HK-2 (cell line): ENCODE measurements at regions not wholly inside any gene's neighbourhood (a gene's known extent, or its start where the extent isn't known, plus 50 kb on each side); places are given as distances from the start of the nearest gene placed in this dataset.

ENCODE experiments used
- DNase-seq: peaks from one replicate; pipeline ENCODE4 v3.0.0-alpha.2; 2018; ENCODE audit not compliant: unreplicated experiment

DNA sequence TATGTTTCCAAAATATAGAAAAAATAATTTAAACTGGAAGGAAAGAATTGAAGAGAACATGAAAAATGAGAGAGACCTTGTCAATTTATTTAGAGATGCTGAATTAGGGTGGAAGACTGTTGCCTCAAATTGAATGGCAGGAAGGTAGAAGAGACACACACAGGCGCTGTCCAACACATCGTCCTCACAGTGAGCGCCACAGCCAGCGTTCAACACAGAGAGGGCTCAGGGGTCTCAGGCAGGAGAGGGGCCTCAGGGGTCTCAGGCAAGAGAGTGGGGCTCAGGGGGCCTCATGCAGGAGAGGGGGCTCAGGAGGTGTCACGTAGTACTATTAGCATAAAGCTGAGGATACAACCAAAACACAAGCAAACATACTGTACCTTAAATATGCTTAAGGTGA is 65.7 kb downstream of the TMEM18 start:
- DNase-seq: no peak

DNA sequence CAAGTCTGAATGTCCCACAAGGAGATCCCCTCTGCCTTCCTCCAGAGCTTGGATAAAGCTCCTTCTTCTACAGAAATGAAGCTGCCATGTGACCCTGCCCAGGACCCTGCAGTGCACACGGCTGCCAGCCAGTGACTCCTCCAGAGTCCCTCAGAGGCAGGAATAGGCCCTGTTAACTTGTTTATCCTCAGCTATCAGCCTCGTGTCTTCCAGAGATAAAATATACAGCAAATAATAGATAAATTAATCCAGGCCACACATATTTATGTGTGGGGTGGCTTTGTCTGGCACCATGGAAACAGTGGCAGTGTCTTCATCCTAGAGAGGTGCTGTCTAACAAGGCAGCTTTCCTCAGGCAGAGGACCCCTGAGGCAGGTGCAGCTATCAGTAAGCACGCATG is 66.7 kb downstream of the TMEM18 start:
- DNase-seq: no peak

- no peak for DNase-seq
Measured at GRCh38 chr2:609881-610280, 67.3 kb downstream of the TMEM18 start.

DNA sequence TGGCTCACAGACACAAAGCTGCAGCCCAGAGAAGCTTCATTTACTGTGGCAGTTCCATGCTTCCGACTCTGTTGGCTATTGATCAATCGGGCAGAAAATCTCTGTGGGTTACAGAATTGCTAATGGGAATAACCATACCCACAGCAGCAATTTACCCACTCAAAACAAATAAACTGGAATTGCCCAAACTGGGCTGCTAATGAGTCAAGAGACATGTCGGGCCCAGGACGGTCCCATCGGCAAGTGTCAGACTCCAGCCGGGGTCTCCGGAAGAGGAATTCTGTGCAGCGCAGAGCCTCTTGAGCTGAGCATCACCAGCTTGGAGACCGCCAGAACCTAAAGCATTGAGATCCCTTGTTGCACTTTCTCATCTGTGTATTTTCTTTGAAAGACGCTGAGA is 67.8 kb downstream of the TMEM18 start:
- no peak for DNase-seq

GRCh38 chr2:608711-609110 is 68.5 kb downstream of the TMEM18 start:
- no peak for DNase-seq

- DNase-seq: no peak
Measured at GRCh38 chr2:608297-608696, 68.9 kb downstream of the TMEM18 start.

- DNase-seq: no peak
Measured at GRCh38 chr2:607709-608108, 69.5 kb downstream of the TMEM18 start.

GRCh38 chr2:607172-607571 is 70.0 kb downstream of the TMEM18 start:
- no peak for DNase-seq

- DNase-seq: no peak
Measured at GRCh38 chr2:605674-606608, 71.3 kb downstream of the TMEM18 start.

- DNase-seq: no peak
Measured at GRCh38 chr2:604854-605524, 72.2 kb downstream of the TMEM18 start.

GRCh38 chr2:604385-604784 is 72.8 kb downstream of the TMEM18 start:
- no peak for DNase-seq

GRCh38 chr2:603869-604268 is 73.3 kb downstream of the TMEM18 start:
- DNase-seq: no peak

DNA sequence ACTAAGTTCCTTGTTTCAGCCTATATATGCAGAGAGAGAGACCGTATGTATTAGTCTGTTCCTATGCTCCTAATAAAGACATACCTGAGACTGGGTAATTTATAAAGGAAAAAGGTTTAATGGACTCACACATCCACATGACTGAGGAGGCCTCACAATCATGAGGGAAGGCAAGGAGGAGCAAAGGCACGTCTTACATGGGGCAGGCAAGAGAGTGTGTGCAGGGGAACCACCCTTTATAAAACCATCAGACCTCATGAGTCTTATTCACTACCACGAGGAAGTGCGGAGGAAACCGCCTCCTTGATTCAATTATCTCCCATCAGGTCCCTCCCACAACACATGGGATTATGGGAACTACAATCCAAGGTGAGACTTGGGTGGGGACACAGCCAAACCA is 73.8 kb downstream of the TMEM18 start:
- DNase-seq: no peak

DNA sequence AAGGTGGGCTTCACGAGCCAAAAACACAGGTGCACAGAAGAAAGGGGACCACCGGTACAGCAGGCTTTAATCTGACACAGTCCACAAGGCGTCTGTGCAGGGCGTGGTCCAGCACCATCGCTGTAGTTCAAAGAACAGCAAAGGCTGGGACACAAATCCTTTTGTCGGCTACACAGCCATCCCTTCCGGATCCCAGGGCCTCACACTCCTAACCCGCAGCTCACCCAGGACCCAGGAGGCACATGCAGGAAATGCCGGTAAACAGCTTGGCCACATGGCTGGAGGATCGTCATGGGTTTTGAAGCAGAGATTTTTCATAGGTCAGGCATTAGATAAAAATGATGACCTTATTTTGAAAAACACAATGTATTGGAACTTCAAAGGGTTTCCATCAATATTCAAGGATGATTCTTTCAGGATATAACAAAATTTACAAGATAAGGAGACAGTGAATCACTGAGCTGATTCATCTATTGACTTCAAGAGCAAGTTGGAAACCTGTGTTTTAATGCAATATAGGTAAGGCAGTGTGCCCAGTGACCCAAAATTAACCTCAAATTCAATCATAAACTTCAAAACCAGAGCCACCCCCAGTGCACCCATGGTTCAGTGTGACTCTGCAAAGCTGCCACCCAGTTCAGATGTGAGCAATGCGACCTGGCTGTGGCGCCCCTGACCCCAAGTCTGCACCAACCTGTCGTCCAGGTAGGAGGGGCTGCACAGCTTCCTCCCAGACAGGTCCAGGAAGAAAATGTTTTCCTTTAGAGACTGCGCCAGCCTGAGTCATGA is 74.4 kb downstream of the TMEM18 start:
- no peak for DNase-seq

GRCh38 chr2:601806-602455 is 75.3 kb downstream of the TMEM18 start:
- DNase-seq: no peak

DNA sequence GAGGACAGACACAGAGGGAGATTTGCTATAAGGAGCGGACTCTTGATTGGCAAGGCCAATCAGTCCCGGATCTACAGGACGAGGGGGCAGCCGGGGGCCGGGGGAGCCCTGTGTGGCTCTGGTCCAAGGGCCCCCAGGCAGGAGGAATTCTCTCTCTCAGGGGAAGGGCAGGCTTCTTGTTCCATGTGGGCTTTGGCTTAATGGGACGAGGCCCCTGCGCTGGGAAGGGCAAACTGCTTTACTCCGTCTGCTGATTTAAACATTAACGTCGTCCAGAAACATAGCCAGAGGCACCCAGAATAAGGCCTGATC is 75.9 kb downstream of the TMEM18 start:
- DNase-seq: no peak

GRCh38 chr2:600542-601386 is 76.4 kb downstream of the TMEM18 start:
- no peak for DNase-seq

GRCh38 chr2:599601-600000 is 77.6 kb downstream of the TMEM18 start:
- DNase-seq: no peak

DNA sequence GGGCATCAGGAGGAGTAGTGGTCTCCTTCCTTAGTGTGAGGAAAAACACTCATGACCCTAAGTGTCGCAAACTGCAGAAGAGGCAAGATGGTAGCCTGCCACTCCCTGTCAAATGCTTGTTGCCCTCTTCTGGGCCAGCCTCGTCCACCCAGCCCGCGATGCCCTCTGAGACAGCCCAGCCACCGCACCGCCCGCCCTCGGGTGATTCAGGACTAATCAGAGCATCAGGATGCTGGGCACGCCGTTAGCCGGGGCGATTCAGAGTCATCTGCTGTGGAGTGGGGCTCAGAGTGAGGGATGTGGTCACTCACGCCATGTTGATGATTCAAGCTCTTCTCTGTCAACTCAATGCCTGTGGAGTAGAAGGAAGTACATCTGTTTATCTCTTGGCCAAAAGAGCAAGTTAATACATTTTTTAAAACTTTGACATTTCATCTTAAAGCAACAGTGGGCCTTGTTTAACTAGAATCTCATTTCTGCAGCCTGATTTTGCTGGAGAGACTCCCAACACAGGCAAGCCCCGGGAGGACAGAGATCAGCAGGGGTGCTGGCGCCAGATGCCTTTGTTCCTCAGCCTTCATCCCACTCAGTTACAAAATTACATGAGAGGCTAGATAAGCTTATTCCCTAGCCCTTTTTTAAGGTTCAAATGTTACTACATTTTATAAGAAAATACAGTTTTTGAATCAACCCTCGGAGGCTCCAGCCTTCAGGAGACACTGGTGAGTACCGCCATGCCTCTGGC is 79.0 kb downstream of the TMEM18 start:
- DNase-seq: peak; percentile 13

GRCh38 chr2:595831-596592 is 81.2 kb downstream of the TMEM18 start:
- DNase-seq: no peak
